NCI-H2107 treated with DMSO at 0.1 percent for 48 hours (cell line): ENCODE measurements at regions not wholly inside any gene's neighbourhood (a gene's known extent, or its start where the extent isn't known, plus 50 kb on each side); places are given as distances from the start of the nearest gene placed in this dataset.

Experiments used
- DNase-seq: peaks from one replicate; lab custom pipeline; 2025; ENCODE audit not compliant: unreplicated experiment; lab: John Stamatoyannopoulos, UW

- DNase-seq: no peak
Measured at GRCh38 chr2:240296104-240296406, 139.4 kb upstream of the GPC1 start.

GRCh38 chr2:240296476-240297255 is 138.8 kb upstream of the GPC1 start:
- no peak for DNase-seq

- DNase-seq: no peak
Measured at GRCh38 chr2:240297256-240298116, 138.0 kb upstream of the GPC1 start.

GRCh38 chr2:240298117-240298790 is 137.2 kb upstream of the GPC1 start:
- no peak for DNase-seq

- no peak for DNase-seq
Measured at GRCh38 chr2:240298803-240299709, 136.4 kb upstream of the GPC1 start.

- no peak for DNase-seq
Measured at GRCh38 chr2:240299710-240300068, 135.8 kb upstream of the GPC1 start.

- peak; percentile 47 for DNase-seq
Measured at GRCh38 chr2:240300261-240300821, 135.1 kb upstream of the GPC1 start.

GRCh38 chr2:240300840-240301239 is 134.6 kb upstream of the GPC1 start:
- DNase-seq: no peak

- DNase-seq: no peak
Measured at GRCh38 chr2:240301256-240301795, 134.1 kb upstream of the GPC1 start.

- no peak for DNase-seq
Measured at GRCh38 chr2:240302041-240302440, 133.4 kb upstream of the GPC1 start.

- no peak for DNase-seq
Measured at GRCh38 chr2:240302933-240303595, 132.4 kb upstream of the GPC1 start.

GRCh38 chr2:240303896-240304745 is 131.3 kb upstream of the GPC1 start:
- no peak for DNase-seq

GRCh38 chr2:240304746-240305161 is 130.7 kb upstream of the GPC1 start:
- no peak for DNase-seq

GRCh38 chr2:240305369-240305962 is 130.0 kb upstream of the GPC1 start:
- no peak for DNase-seq

GRCh38 chr2:240306185-240306584 is 129.3 kb upstream of the GPC1 start:
- no peak for DNase-seq

GRCh38 chr2:240308111-240308651 is 127.3 kb upstream of the GPC1 start:
- no peak for DNase-seq

GRCh38 chr2:240309214-240309613 is 126.2 kb upstream of the GPC1 start:
- no peak for DNase-seq

GRCh38 chr2:240310201-240310600 is 125.3 kb upstream of the GPC1 start:
- no peak for DNase-seq
